A673 (cell line): ENCODE measurements at regions not wholly inside any gene's neighbourhood (a gene's known extent, or its start where the extent isn't known, plus 50 kb on each side); places are given as distances from the start of the nearest gene placed in this dataset.

Source experiments
- BruUV-seq: library from RNA; stranded (reverse); fragments of 400-500 nt; replicated peaks from 2 replicates; lab custom pipeline; 2021; lab: Mats Ljungman, UMichigan
- CTCF ChIA-PET: fragments of 300-600 bp; sonication (Branson Sonifier 250); formaldehyde crosslinking; loops from one replicate; lab custom pipeline; 2022; ENCODE audit warnings: antibody characterized with exemption; lab: Charles Lee
- POLR2A ChIA-PET: fragments of 300-600 bp; sonication (Branson Sonifier 250); formaldehyde crosslinking; loops from one replicate; lab custom pipeline; 2022; ENCODE audit warnings: antibody characterized with exemption; ENCODE audit not compliant: low non-redundant PET; lab: Charles Lee
- DNase-seq: peaks from one replicate; pipeline ENCODE4 v3.0.0-alpha.2; 2015; ENCODE audit warnings: low spot score
- H3K27ac ChIP-seq: fragments of 200-600 bp; sonication (generic); 2 replicates; pipeline ENCODE4 v1.5.1; 2016; ENCODE audit warnings: mixed run types, low read depth, mild to moderate bottlenecking, mixed read lengths, antibody characterized with exemption, low read length; ENCODE audit not compliant: poor library complexity, severe bottlenecking
- H3K27me3 ChIP-seq: fragments of 200-600 bp; sonication (generic); replicated peaks from 2 replicates; pipeline ENCODE4 v1.6.1; 2017; ENCODE audit warnings: mixed run types, low read depth, mild to moderate bottlenecking, mixed read lengths, antibody characterized with exemption, low read length; ENCODE audit not compliant: insufficient read depth, poor library complexity
- H3K36me3 ChIP-seq: fragments of 200-600 bp; sonication (generic); 2 replicates; pipeline ENCODE4 v1.6.1; 2016; ENCODE audit warnings: mixed run types, mild to moderate bottlenecking, mixed read lengths, antibody characterized with exemption, low read length; ENCODE audit not compliant: insufficient read depth, poor library complexity, severe bottlenecking
- H3K4me1 ChIP-seq: fragments of 200-600 bp; sonication (generic); 2 replicates; pipeline ENCODE4 v1.6.1; 2017; ENCODE audit warnings: mixed run types, mild to moderate bottlenecking, mixed read lengths, antibody characterized with exemption, low read length; ENCODE audit not compliant: insufficient read depth, poor library complexity, severe bottlenecking
- H3K4me3 ChIP-seq: fragments of 200-600 bp; sonication (generic); 2 replicates; pipeline ENCODE4 v1.5.1; 2016; ENCODE audit warnings: low read depth, mixed run types, mild to moderate bottlenecking, mixed read lengths, low read length; ENCODE audit not compliant: poor library complexity, severe bottlenecking
- H3K9me3 ChIP-seq: fragments of 200-600 bp; sonication (generic); 2 replicates; pipeline ENCODE4 v1.6.1; 2016; ENCODE audit warnings: mixed run types, low read depth, mild to moderate bottlenecking, mixed read lengths, antibody characterized with exemption, low read length; ENCODE audit not compliant: poor library complexity, severe bottlenecking
- CTCF ChIP-seq: fragments of 300-800, 200-600 bp; sonication (generic); conservative IDR thresholded peaks from 2 replicates; pipeline ENCODE4 v1.5.1; 2017; ENCODE audit warnings: low read depth, mild to moderate bottlenecking, antibody characterized with exemption, low read length, moderate library complexity, mixed read lengths
- EZH2 ChIP-seq: fragments of 200-600 bp; sonication (generic); IDR thresholded peaks from 2 replicates; pipeline ENCODE4 v1.6.1; 2017; ENCODE audit warnings: borderline replicate concordance, low read depth, mild to moderate bottlenecking, mixed read lengths, antibody characterized with exemption, low read length; ENCODE audit not compliant: poor library complexity, severe bottlenecking
- intact Hi-C: fragments of 100-400 bp; cut with micrococcal nuclease; formaldehyde crosslinking; loops from one replicate; pipeline ENCODE4 v1.10.0; 2022; ENCODE audit not compliant: unreplicated experiment

GRCh38 chr11:115653076-115653475 is 148.9 kb upstream of the CADM1 start:
- no peaks in the 10 kb centered on the region for H3K27me3 ChIP-seq
- no peaks in the 10 kb centered on the region for H3K4me1 ChIP-seq
- no peak overlapping the region for H3K27ac ChIP-seq
- POLR2A ChIA-PET, result no interaction called here
- no peaks in the 10 kb centered on the region for H3K36me3 ChIP-seq
- intact Hi-C loops, result no loop called here
- no peak for DNase-seq
- TF ChIP-seq EZH2 (no peak), CTCF (no peak)
- no peaks in the 10 kb centered on the region for H3K9me3 ChIP-seq
- CTCF ChIA-PET, result no interaction called here
- no TSS peak for BruUV-seq
- no peak overlapping the region for H3K4me3 ChIP-seq

GRCh38 chr11:115652496-115652895 is 148.3 kb upstream of the CADM1 start:
- BruUV-seq, result no TSS peak

GRCh38 chr11:115652094-115652493 is 147.9 kb upstream of the CADM1 start:
- no peak overlapping the region for H3K27ac ChIP-seq
- no peak for DNase-seq
- H3K4me3 ChIP-seq, result no peak overlapping the region
- H3K9me3 ChIP-seq, result no peaks in the 10 kb centered on the region
- TF ChIP-seq EZH2 (no peak), CTCF (no peak)
- intact Hi-C loops, result no loop called here
- H3K27me3 ChIP-seq, result no peaks in the 10 kb centered on the region
- POLR2A ChIA-PET, result no interaction called here
- CTCF ChIA-PET, result no interaction called here
- no TSS peak for BruUV-seq
- H3K4me1 ChIP-seq, result no peaks in the 10 kb centered on the region
- no peaks in the 10 kb centered on the region for H3K36me3 ChIP-seq

More at GRCh38 chr11:115652496-115652895, 148.3 kb upstream of the CADM1 start:
- no peak for DNase-seq
- Histone ChIP-seq H3K27me3 (no peaks in the 10 kb centered on the region), H3K9me3 (no peaks in the 10 kb centered on the region), H3K36me3 (no peaks in the 10 kb centered on the region), H3K27ac (no peak overlapping the region), H3K4me3 (no peak overlapping the region), H3K4me1 (no peaks in the 10 kb centered on the region)
- ChIA-PET POLR2A (no interaction called here), CTCF (no interaction called here)
- intact Hi-C loops, result no loop called here
- TF ChIP-seq CTCF (no peak), EZH2 (no peak)
